HepG2 (cell line): ENCODE measurements at regions not wholly inside any gene's neighbourhood (a gene's known extent, or its start where the extent isn't known, plus 50 kb on each side); places are given as distances from the start of the nearest gene placed in this dataset.
"Not testable (repeated sequence)": the region's sequence is repeated elsewhere in the genome, so short reads cannot be mapped to it uniquely, and the experiment has no call there.

ENCODE experiments used
- MIXL1 ChIP-seq: IDR thresholded peaks from 2 replicates; pipeline ENCODE4 v1.6.1; 2016
- TF ChIP-seq, protein P1 (sequence below): sonication (generic); formaldehyde crosslinking; IDR thresholded peaks from 2 replicates; pipeline ENCODE4 v1.5.1; 2020; ENCODE audit warnings: mild to moderate bottlenecking, missing genetic modification reagents, moderate library complexity
- TF ChIP-seq, protein P2 (sequence below): sonication (generic); formaldehyde crosslinking; conservative IDR thresholded peaks from 2 replicates; pipeline ENCODE4 v1.4.0; 2020; ENCODE audit warnings: missing genetic modification reagents

DNA sequence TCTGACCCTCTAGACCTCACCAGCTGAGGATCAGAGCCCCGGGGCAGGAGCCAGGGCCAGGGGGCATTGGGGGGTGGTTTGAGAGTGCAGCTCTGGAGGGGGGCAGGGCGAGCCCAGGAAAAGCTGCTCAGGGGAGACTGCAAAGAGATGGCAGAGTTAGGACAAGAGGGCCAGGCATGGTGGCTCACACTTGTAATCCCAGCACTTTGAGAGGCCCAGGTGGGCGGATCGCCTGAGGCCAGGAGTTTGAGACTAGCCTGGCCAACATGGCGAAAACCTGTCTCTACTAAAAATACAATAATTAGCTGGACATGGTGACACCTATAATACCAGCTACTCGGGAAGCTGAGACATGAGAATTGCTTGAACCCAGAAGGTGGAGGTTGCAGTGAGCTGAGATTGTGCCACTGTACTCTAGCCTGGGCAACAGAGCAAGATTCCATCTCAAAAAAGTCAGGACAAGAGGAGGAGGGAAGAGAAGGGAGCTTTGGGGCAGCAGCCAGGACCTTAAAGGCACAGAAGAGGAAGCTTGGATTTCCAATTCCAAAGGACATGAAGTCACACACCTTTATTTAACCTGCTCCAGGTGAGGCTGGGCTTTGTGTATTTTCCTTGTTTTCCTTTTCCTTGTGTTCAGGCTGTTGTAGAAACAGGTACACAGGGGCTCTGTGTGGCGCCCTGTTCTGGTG lies 180.5 kb upstream of the OSBPL11 start:
- TF ChIP-seq, protein P1, sequence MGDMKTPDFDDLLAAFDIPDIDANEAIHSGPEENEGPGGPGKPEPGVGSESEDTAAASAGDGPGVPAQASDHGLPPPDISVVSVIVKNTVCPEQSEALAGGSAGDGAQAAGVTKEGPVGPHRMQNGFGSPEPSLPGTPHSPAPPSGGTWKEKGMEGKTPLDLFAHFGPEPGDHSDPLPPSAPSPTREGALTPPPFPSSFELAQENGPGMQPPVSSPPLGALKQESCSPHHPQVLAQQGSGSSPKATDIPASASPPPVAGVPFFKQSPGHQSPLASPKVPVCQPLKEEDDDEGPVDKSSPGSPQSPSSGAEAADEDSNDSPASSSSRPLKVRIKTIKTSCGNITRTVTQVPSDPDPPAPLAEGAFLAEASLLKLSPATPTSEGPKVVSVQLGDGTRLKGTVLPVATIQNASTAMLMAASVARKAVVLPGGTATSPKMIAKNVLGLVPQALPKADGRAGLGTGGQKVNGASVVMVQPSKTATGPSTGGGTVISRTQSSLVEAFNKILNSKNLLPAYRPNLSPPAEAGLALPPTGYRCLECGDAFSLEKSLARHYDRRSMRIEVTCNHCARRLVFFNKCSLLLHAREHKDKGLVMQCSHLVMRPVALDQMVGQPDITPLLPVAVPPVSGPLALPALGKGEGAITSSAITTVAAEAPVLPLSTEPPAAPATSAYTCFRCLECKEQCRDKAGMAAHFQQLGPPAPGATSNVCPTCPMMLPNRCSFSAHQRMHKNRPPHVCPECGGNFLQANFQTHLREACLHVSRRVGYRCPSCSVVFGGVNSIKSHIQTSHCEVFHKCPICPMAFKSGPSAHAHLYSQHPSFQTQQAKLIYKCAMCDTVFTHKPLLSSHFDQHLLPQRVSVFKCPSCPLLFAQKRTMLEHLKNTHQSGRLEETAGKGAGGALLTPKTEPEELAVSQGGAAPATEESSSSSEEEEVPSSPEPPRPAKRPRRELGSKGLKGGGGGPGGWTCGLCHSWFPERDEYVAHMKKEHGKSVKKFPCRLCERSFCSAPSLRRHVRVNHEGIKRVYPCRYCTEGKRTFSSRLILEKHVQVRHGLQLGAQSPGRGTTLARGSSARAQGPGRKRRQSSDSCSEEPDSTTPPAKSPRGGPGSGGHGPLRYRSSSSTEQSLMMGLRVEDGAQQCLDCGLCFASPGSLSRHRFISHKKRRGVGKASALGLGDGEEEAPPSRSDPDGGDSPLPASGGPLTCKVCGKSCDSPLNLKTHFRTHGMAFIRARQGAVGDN, result not testable (repeated sequence)
- TF ChIP-seq, protein P2, sequence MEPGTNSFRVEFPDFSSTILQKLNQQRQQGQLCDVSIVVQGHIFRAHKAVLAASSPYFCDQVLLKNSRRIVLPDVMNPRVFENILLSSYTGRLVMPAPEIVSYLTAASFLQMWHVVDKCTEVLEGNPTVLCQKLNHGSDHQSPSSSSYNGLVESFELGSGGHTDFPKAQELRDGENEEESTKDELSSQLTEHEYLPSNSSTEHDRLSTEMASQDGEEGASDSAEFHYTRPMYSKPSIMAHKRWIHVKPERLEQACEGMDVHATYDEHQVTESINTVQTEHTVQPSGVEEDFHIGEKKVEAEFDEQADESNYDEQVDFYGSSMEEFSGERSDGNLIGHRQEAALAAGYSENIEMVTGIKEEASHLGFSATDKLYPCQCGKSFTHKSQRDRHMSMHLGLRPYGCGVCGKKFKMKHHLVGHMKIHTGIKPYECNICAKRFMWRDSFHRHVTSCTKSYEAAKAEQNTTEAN (CRISPR knock-in tag), result not testable (repeated sequence)
- not testable (repeated sequence) for TF ChIP-seq MIXL1 (CRISPR knock-in tag)
